H1 (cell line): ENCODE measurements at regions not wholly inside any gene's neighbourhood (a gene's known extent, or its start where the extent isn't known, plus 50 kb on each side); places are given as distances from the start of the nearest gene placed in this dataset.

Experiments used
- CTCF ChIA-PET: fragments of 300-600 bp; sonication (Branson Sonifier 250); formaldehyde crosslinking; loops from one replicate; lab custom pipeline; 2021; ENCODE audit not compliant: partially characterized antibody; lab: Charles Lee
- POLR2A ChIA-PET: fragments of 300-600 bp; sonication (Branson Sonifier 250); formaldehyde crosslinking; loops from one replicate; lab custom pipeline; 2021; ENCODE audit warnings: inconsistent platforms; ENCODE audit not compliant: partially characterized antibody; lab: Charles Lee
- DNase-seq, 2 experiments: peaks; one replicate each; pipeline versions ENCODE4 v3.0.0 to v3.0.0-alpha.2; 2010 to 2022; ENCODE audit warnings: low spot score in 2 of 2, low read depth in 1 of 2, mixed read lengths in 1 of 2
- FAIRE-seq: peaks from 2 replicates; lab custom pipeline; 2011; peaks lifted over from hg19 to GRCh38; lab: Jason Lieb, UNC
- H2AFZ ChIP-seq: 2 replicates; pipeline ENCODE4 v1.8.1; 2012; ENCODE audit warnings: low read length, inconsistent platforms
- H2AK5ac ChIP-seq: 2 replicates; pipeline ENCODE4 v1.6.1; 2013; ENCODE audit warnings: low read depth, low read length
- H2BK120ac ChIP-seq: replicated peaks from 2 replicates; pipeline ENCODE3; 2013; ENCODE audit warnings: low read depth, low read length, inconsistent platforms
- H2BK12ac ChIP-seq: 2 replicates; pipeline ENCODE4 v1.6.1; 2013; ENCODE audit warnings: low read depth, low read length
- H2BK15ac ChIP-seq: 2 replicates; pipeline ENCODE4 v1.6.1; 2013; ENCODE audit warnings: low read length
- H2BK20ac ChIP-seq: 2 replicates; pipeline ENCODE4 v1.6.1; 2013; ENCODE audit warnings: low read length
- H2BK5ac ChIP-seq: 2 replicates; pipeline ENCODE4 v1.6.1; 2013; ENCODE audit warnings: low read depth, low read length
- H3K14ac ChIP-seq: 2 replicates; pipeline ENCODE4 v1.6.1; 2013; ENCODE audit warnings: inconsistent platforms; ENCODE audit not compliant: insufficient read length
- H3K18ac ChIP-seq: 2 replicates; pipeline ENCODE4 v1.6.1; 2013; ENCODE audit warnings: low read length; ENCODE audit errors: extremely low read depth
- H3K23ac ChIP-seq: 2 replicates; pipeline ENCODE4 v1.6.1; 2013; ENCODE audit warnings: inconsistent platforms; ENCODE audit not compliant: insufficient read length
- H3K23me2 ChIP-seq: 2 replicates; pipeline ENCODE4 v1.6.1; 2013; ENCODE audit warnings: low read depth, low read length
- H3K27ac ChIP-seq: 2 replicates; pipeline ENCODE4 v1.6.1; 2011; ENCODE audit warnings: low read depth, low read length, inconsistent platforms
- H3K27me3 ChIP-seq, 4 experiments: replicated peaks in 1 of 4; 1 replicate in 1 of 4; 2 replicates in 3 of 4; pipeline versions ENCODE4 v1.6.1 to v1.8.1; 2011 to 2013; ENCODE audit warnings: low read length in 3 of 4, mild to moderate bottlenecking in 3 of 4, inconsistent platforms in 2 of 4, mixed read lengths in 2 of 4, moderate library complexity in 1 of 4; ENCODE audit not compliant: control insufficient read depth in 3 of 4, insufficient read depth in 3 of 4; ENCODE audit errors: extremely low read depth in 1 of 4
- H3K36me3 ChIP-seq, 4 experiments: 2 replicates each; pipeline versions ENCODE4 v1.6.1 to v1.8.1; 2011 to 2013; ENCODE audit warnings: mild to moderate bottlenecking in 4 of 4, low read length in 3 of 4, moderate library complexity in 2 of 4, control low read depth in 1 of 4, inconsistent platforms in 1 of 4; ENCODE audit not compliant: insufficient read depth in 4 of 4, control insufficient read depth in 2 of 4
- H3K4ac ChIP-seq: replicated peaks from 2 replicates; pipeline ENCODE3; 2013; ENCODE audit warnings: low read length, low read depth, mixed read lengths, inconsistent platforms; ENCODE audit not compliant: insufficient read length
- H3K4me1 ChIP-seq, 4 experiments: replicated peaks in 1 of 4; 1 replicate in 1 of 4; 2 replicates in 3 of 4; pipeline versions ENCODE4 v1.6.1 to v1.8.1; 2011 to 2013; ENCODE audit warnings: low read length in 3 of 4, inconsistent platforms in 2 of 4, mixed read lengths in 1 of 4; ENCODE audit not compliant: insufficient read depth in 4 of 4, control insufficient read depth in 3 of 4
- H3K4me2 ChIP-seq, 2 experiments: 2 replicates each; pipeline versions ENCODE4 v1.6.1 to v1.8.1; 2011 to 2013; ENCODE audit warnings: low read depth in 2 of 2, low read length in 2 of 2, control low read depth in 1 of 2, inconsistent platforms in 1 of 2, mild to moderate bottlenecking in 1 of 2; ENCODE audit not compliant: insufficient read depth in 1 of 2
- H3K4me3 ChIP-seq, 4 experiments: fragments of 200-600, 300-600 bp in 1 of 4; sonication (generic), shearing (Covaris generic), sonication (Bioruptor Twin) in 1 of 4; 2 replicates each; pipeline versions ENCODE4 v1.5.1 to v1.8.1; 2011 to 2016; ENCODE audit warnings: low read length in 4 of 4, low read depth in 3 of 4, control low read depth in 2 of 4, inconsistent platforms in 2 of 4, mild to moderate bottlenecking in 2 of 4, mixed read lengths in 1 of 4, moderate library complexity in 1 of 4; ENCODE audit not compliant: insufficient read depth in 2 of 4; ENCODE audit errors: extremely low read depth in 1 of 4
- H3K56ac ChIP-seq: replicated peaks from 2 replicates; pipeline ENCODE3; 2013; ENCODE audit warnings: low read depth, mild to moderate bottlenecking, mixed read lengths, low read length, inconsistent platforms; ENCODE audit not compliant: insufficient read length
- H3K79me1 ChIP-seq: 2 replicates; pipeline ENCODE4 v1.6.1; 2013; ENCODE audit warnings: low read depth, low read length, control low read depth
- H3K79me2 ChIP-seq, 2 experiments: 2 replicates each; pipeline versions ENCODE4 v1.6.1 to v1.8.1; 2012 to 2013; ENCODE audit warnings: low read length in 2 of 2, mild to moderate bottlenecking in 2 of 2, inconsistent platforms in 1 of 2; ENCODE audit not compliant: insufficient read depth in 2 of 2, control insufficient read depth in 1 of 2
- H3K9ac ChIP-seq, 4 experiments: replicated peaks in 1 of 4; 1 replicate in 1 of 4; 2 replicates in 3 of 4; pipeline versions ENCODE4 v1.6.1 to v1.8.1; 2011 to 2013; ENCODE audit warnings: low read depth in 3 of 4, low read length in 3 of 4, control low read depth in 2 of 4, mild to moderate bottlenecking in 2 of 4, moderate library complexity in 2 of 4, inconsistent platforms in 1 of 4; ENCODE audit errors: extremely low read depth in 1 of 4
- H3K9me3 ChIP-seq, 2 experiments: 2 replicates each; pipeline versions ENCODE4 v1.6.1 to v1.8.1; 2012 to 2013; ENCODE audit warnings: mild to moderate bottlenecking in 2 of 2, moderate library complexity in 2 of 2, control low read depth in 1 of 2, inconsistent platforms in 1 of 2, low read depth in 1 of 2, low read length in 1 of 2, mixed read lengths in 1 of 2; ENCODE audit not compliant: insufficient read depth in 2 of 2
- H4K20me1 ChIP-seq, 2 experiments: replicated peaks in 1 of 2; 2 replicates each; pipeline versions ENCODE3 to v1.8.1; 2011 to 2013; ENCODE audit warnings: inconsistent platforms in 2 of 2, low read length in 2 of 2, mild to moderate bottlenecking in 1 of 2; ENCODE audit not compliant: insufficient read depth in 2 of 2, control insufficient read depth in 1 of 2
- H4K5ac ChIP-seq: 2 replicates; pipeline ENCODE4 v1.6.1; 2013; ENCODE audit warnings: low read length, low read depth, mixed read lengths, inconsistent platforms; ENCODE audit not compliant: insufficient read length
- H4K8ac ChIP-seq: 2 replicates; pipeline ENCODE4 v1.8.0; 2013; ENCODE audit warnings: mild to moderate bottlenecking, moderate library complexity, low read length, inconsistent platforms; ENCODE audit not compliant: insufficient read depth; ENCODE audit errors: extremely low read depth
- H4K91ac ChIP-seq: replicated peaks from 2 replicates; pipeline ENCODE3; 2013; ENCODE audit warnings: low read length, mixed read lengths, inconsistent platforms; ENCODE audit not compliant: insufficient read length
- HDAC6 ChIP-seq: IDR thresholded peaks from one replicate; pipeline ENCODE4 v1.7.1; 2012; ENCODE audit warnings: low read depth, mild to moderate bottlenecking, inconsistent platforms, low read length, moderate library complexity
- JUND ChIP-seq: IDR thresholded peaks from 2 replicates; pipeline ENCODE4 v1.6.1; 2011; ENCODE audit warnings: mild to moderate bottlenecking, improper control_type of control experiment, low read length
- KDM1A ChIP-seq: fragments of 200-600, 300-600 bp; sonication (generic); IDR thresholded peaks from 2 replicates; pipeline ENCODE4 v1.7.1; 2016; ENCODE audit warnings: mild to moderate bottlenecking, low read length, borderline replicate concordance
- NANOG ChIP-seq: IDR thresholded peaks from 2 replicates; pipeline ENCODE4 v1.6.1; 2011; ENCODE audit warnings: low read length, low read depth, mild to moderate bottlenecking, inconsistent platforms; ENCODE audit not compliant: insufficient read depth, poor library complexity, severe bottlenecking
- RFX5 ChIP-seq: IDR thresholded peaks from 2 replicates; pipeline ENCODE4 v1.6.1; 2011; ENCODE audit warnings: low read depth, low read length, improper control_type of control experiment, borderline replicate concordance
- SIRT6 ChIP-seq: IDR thresholded peaks from one replicate; pipeline ENCODE4 v1.7.1; 2012; ENCODE audit warnings: low read length, inconsistent platforms
- SP2 ChIP-seq: IDR thresholded peaks from 2 replicates; pipeline ENCODE4 v1.6.1; 2012; ENCODE audit warnings: mild to moderate bottlenecking, low read length, inconsistent platforms
- WGBS, 2 experiments: shearing (Covaris generic) in 1 of 2; methylation state at CpG; one replicate each; pipeline versions ENCODE4 v1.1.6 to v1.1.7; 2013 to 2015; ENCODE audit warnings: low lambda C conversion rate in 2 of 2, mixed read lengths in 2 of 2, inconsistent platforms in 1 of 2, low coverage in 1 of 2, missing lambda C conversion rate in 1 of 2; ENCODE audit not compliant: insufficient replicate concordance in 2 of 2, insufficient coverage in 1 of 2, insufficient read length in 1 of 2; ENCODE audit errors: extremely low coverage in 1 of 2, missing lambda C conversion rate in 1 of 2; 5-methylcytosine and 5-hydroxymethylcytosine counted together

DNA sequence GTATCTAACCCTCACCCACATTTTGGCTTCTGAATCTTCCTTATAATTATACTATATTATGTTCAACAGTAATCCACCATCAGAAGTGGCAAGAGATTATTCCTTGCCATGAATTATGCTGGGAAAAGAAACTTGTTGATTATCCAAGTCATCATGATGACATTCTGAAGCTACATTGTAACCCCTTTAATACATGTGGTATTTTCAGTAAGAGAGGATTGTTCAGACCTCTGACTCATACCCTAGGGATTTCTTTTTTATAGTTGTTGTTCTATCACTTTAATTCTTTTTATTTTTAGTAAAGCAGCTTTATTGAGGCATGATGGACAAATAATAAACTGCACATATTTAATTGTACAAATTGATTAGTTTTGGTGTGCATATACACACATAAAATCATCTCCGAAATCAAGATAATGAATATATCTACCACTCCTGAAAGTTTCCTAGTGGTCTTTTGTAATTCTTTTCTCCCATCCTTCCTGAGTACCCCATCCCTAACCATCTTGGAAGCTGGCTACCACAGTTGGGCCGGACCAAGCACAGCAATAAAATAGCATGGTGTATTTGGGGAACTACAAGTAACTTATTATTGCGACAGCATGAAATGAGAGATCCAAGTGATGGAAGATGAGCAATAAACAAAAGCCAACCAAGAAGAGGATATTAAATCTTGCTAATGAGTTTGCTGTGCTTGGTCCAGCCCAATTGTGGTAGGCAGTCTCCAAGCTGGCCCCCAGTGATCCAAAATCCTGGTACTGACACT lies 159.9 kb downstream of the BARD1 start:
- Histone ChIP-seq H3K23ac (no peak overlapping the region), H3K79me1 (no peaks in the 10 kb centered on the region), H3K4me3 (no peak overlapping the region), H2BK20ac (no peak overlapping the region), H3K27me3 (no peaks in the 10 kb centered on the region), H3K56ac (no peak overlapping the region), H4K91ac (no peak overlapping the region), H3K14ac (no peak overlapping the region), H3K9me3 (no peaks in the 10 kb centered on the region), H3K18ac (no peak overlapping the region), H3K4ac (no peak overlapping the region), H2BK120ac (no peak overlapping the region), H3K9ac (no peak overlapping the region), H3K4me2 (no peak overlapping the region), H2BK12ac (no peak overlapping the region), H3K36me3 (no peaks in the 10 kb centered on the region), H2BK15ac (no peak overlapping the region), H4K8ac (no peak overlapping the region), H2AK5ac (no peak overlapping the region), H3K79me2 (no peaks in the 10 kb centered on the region), H3K27ac (no peak overlapping the region), H3K4me1 (no peaks in the 10 kb centered on the region), H3K23me2 (no peaks in the 10 kb centered on the region), H2AFZ (no peak overlapping the region), H4K20me1 (no peaks in the 10 kb centered on the region), H4K5ac (no peak overlapping the region), H2BK5ac (no peak overlapping the region)
- POLR2A ChIA-PET: no interaction called here
- whole genome bisulfite sequencing, 2 experiments: 57% methylated on average over 3 of the region's 3 CpGs; no CpG with 5 or more reads in 1 of the 2 experiments
- DNase-seq (no peak), FAIRE-seq (no peak)
- CTCF ChIA-PET: interaction anchor here (1.1 kb wide), 1 partner anchor 69 kb away, joined by 3 read pairs; no protein-coding TSS in a partner anchor
- TF ChIP-seq JUND (no peak), NANOG (no peak), KDM1A (no peak), SIRT6 (no peak), RFX5 (no peak), SP2 (no peak), HDAC6 (no peak)
